ENCODE measurements at regions not wholly inside any gene's neighbourhood (a gene's known extent, or its start where the extent isn't known, plus 50 kb on each side); places are given as distances from the start of the nearest gene placed in this dataset.

- Histone ChIP-seq H2BK15ac (ENCODE audit: low read length) (no peak overlapping the region), H4K8ac (ENCODE audit: low read depth, low read length) (no peak overlapping the region), H2AK5ac (ENCODE audit: low read depth, low read length) (no peak overlapping the region), H3K27ac (replicated peaks; ENCODE audit: low read length) (no peak overlapping the region), H2AFZ (ENCODE audit: low read length) (no peak overlapping the region), H4K91ac (ENCODE audit: low read depth, low read length, poor library complexity) (no peak overlapping the region), H2BK12ac (ENCODE audit: low read length) (no peak overlapping the region), H3K36me3 (replicated peaks in 1 of 2; ENCODE audit: control insufficient read depth in 2 of 2, insufficient read depth in 2 of 2, low read length in 2 of 2) (no peaks in the 10 kb centered on the region), H3K14ac (ENCODE audit: low read length) (no peak overlapping the region), H3K4ac (ENCODE audit: low read length) (no peak overlapping the region), H3K9me3 (replicated peaks in 1 of 2; ENCODE audit: control insufficient read depth in 2 of 2, insufficient read depth in 1 of 2, low read depth in 1 of 2, low read length in 2 of 2) (no peaks in the 10 kb centered on the region), H3K9ac (ENCODE audit: low read depth, low read length, poor library complexity) (no peak overlapping the region), H3K79me1 (ENCODE audit: low read depth, low read length) (no peaks in the 10 kb centered on the region), H3K4me3 (ENCODE audit: low read length in 2 of 2) (no peak overlapping the region), H3K23ac (ENCODE audit: low read depth, low read length, poor library complexity) (no peak overlapping the region), H3K4me1 (ENCODE audit: control insufficient read depth in 2 of 2, insufficient read depth in 1 of 2, low read depth in 1 of 2, low read length in 2 of 2) (peaks cover 0 to 2% of the 10 kb centered on the region in 2 donors), H3K4me2 (ENCODE audit: insufficient read depth, low read length, poor library complexity, severe bottlenecking) (no peak overlapping the region), H3K18ac (ENCODE audit: low read length) (no peak overlapping the region), H2BK120ac (ENCODE audit: low read depth, low read length) (no peak overlapping the region), H2BK5ac (ENCODE audit: low read length) (no peak overlapping the region), H3K27me3 (ENCODE audit: control insufficient read depth in 3 of 3, insufficient read depth in 3 of 3, low read depth in 1 of 3, low read length in 3 of 3) (no peaks in the 10 kb centered on the region)
- WGBS, 2 donors (ENCODE audit: extremely low coverage in 2 of 2, insufficient read length in 2 of 2, insufficient replicate concordance in 1 of 2) = no CpG with 5 or more reads among the region's 1 CpG
- no peak for DNase-seq (ENCODE audit: low spot score)
Measured at GRCh38 chr10:36761121-36761520, 364.3 kb upstream of the ANKRD30A start.

- H3K36me3 ChIP-seq (replicated peaks in 1 of 2; ENCODE audit: control insufficient read depth in 2 of 2, insufficient read depth in 2 of 2, low read length in 2 of 2) = no peaks in the 10 kb centered on the region
- no peak overlapping the region for H2BK12ac ChIP-seq (ENCODE audit: low read length)
- no peak overlapping the region for H2BK15ac ChIP-seq (ENCODE audit: low read length)
- no peak overlapping the region for H4K91ac ChIP-seq (ENCODE audit: low read depth, low read length, poor library complexity)
- H3K27me3 ChIP-seq (ENCODE audit: control insufficient read depth in 3 of 3, insufficient read depth in 3 of 3, low read depth in 1 of 3, low read length in 3 of 3) = no peaks in the 10 kb centered on the region
- H3K79me1 ChIP-seq (ENCODE audit: low read depth, low read length) = no peaks in the 10 kb centered on the region
- H2AK5ac ChIP-seq (ENCODE audit: low read depth, low read length) = no peak overlapping the region
- no peaks in the 10 kb centered on the region for H3K4me1 ChIP-seq (ENCODE audit: control insufficient read depth in 2 of 2, insufficient read depth in 1 of 2, low read depth in 1 of 2, low read length in 2 of 2)
- H3K18ac ChIP-seq (ENCODE audit: low read length) = no peak overlapping the region
- no peak for DNase-seq (ENCODE audit: low spot score)
- WGBS, 2 donors (ENCODE audit: extremely low coverage in 2 of 2, insufficient read length in 2 of 2, insufficient replicate concordance in 1 of 2) = no CpG with 5 or more reads among the region's 3 CpGs
- no peak overlapping the region for H2AFZ ChIP-seq (ENCODE audit: low read length)
- no peak overlapping the region for H3K14ac ChIP-seq (ENCODE audit: low read length)
- H3K9me3 ChIP-seq (replicated peaks in 1 of 2; ENCODE audit: control insufficient read depth in 2 of 2, insufficient read depth in 1 of 2, low read depth in 1 of 2, low read length in 2 of 2) = no peaks in the 10 kb centered on the region
- H3K23ac ChIP-seq (ENCODE audit: low read depth, low read length, poor library complexity) = no peak overlapping the region
- H4K8ac ChIP-seq (ENCODE audit: low read depth, low read length) = no peak overlapping the region
- no peak overlapping the region for H3K9ac ChIP-seq (ENCODE audit: low read depth, low read length, poor library complexity)
- H3K27ac ChIP-seq (replicated peaks; ENCODE audit: low read length) = no peak overlapping the region
- H2BK5ac ChIP-seq (ENCODE audit: low read length) = no peak overlapping the region
- H3K4me3 ChIP-seq (ENCODE audit: low read length in 2 of 2) = no peak overlapping the region
- no peak overlapping the region for H2BK120ac ChIP-seq (ENCODE audit: low read depth, low read length)
- no peak overlapping the region for H3K4me2 ChIP-seq (ENCODE audit: insufficient read depth, low read length, poor library complexity, severe bottlenecking)
- no peak overlapping the region for H3K4ac ChIP-seq (ENCODE audit: low read length)
Measured at GRCh38 chr10:36759141-36759805, 366.1 kb upstream of the ANKRD30A start.

- Histone ChIP-seq H2BK12ac (ENCODE audit: low read length) (no peak overlapping the region), H3K23ac (ENCODE audit: low read depth, low read length, poor library complexity) (no peak overlapping the region), H2BK120ac (ENCODE audit: low read depth, low read length) (no peak overlapping the region), H3K4ac (ENCODE audit: low read length) (no peak overlapping the region), H3K79me1 (ENCODE audit: low read depth, low read length) (no peaks in the 10 kb centered on the region), H2BK5ac (ENCODE audit: low read length) (no peak overlapping the region), H3K36me3 (replicated peaks in 1 of 2; ENCODE audit: control insufficient read depth in 2 of 2, insufficient read depth in 2 of 2, low read length in 2 of 2) (no peaks in the 10 kb centered on the region), H4K8ac (ENCODE audit: low read depth, low read length) (no peak overlapping the region), H3K18ac (ENCODE audit: low read length) (no peak overlapping the region), H3K4me2 (ENCODE audit: insufficient read depth, low read length, poor library complexity, severe bottlenecking) (no peak overlapping the region), H3K27ac (replicated peaks; ENCODE audit: low read length) (no peak overlapping the region), H3K4me1 (ENCODE audit: control insufficient read depth in 2 of 2, insufficient read depth in 1 of 2, low read depth in 1 of 2, low read length in 2 of 2) (no peaks in the 10 kb centered on the region), H2AFZ (ENCODE audit: low read length) (no peak overlapping the region), H3K27me3 (ENCODE audit: control insufficient read depth in 3 of 3, insufficient read depth in 3 of 3, low read depth in 1 of 3, low read length in 3 of 3) (no peaks in the 10 kb centered on the region), H3K14ac (ENCODE audit: low read length) (no peak overlapping the region), H3K9ac (ENCODE audit: low read depth, low read length, poor library complexity) (no peak overlapping the region), H3K9me3 (replicated peaks in 1 of 2; ENCODE audit: control insufficient read depth in 2 of 2, insufficient read depth in 1 of 2, low read depth in 1 of 2, low read length in 2 of 2) (peaks cover 0 to 3% of the 10 kb centered on the region in 2 donors), H4K91ac (ENCODE audit: low read depth, low read length, poor library complexity) (no peak overlapping the region), H2BK15ac (ENCODE audit: low read length) (no peak overlapping the region), H2AK5ac (ENCODE audit: low read depth, low read length) (peak overlapping the region; percentile 68), H3K4me3 (ENCODE audit: low read length in 2 of 2) (no peak overlapping the region)
- no peak for DNase-seq (ENCODE audit: low spot score)
- WGBS, 2 donors (ENCODE audit: extremely low coverage in 2 of 2, insufficient read length in 2 of 2, insufficient replicate concordance in 1 of 2) = no CpG with 5 or more reads among the region's 19 CpGs
Measured at GRCh38 chr10:36748128-36748871, 377.1 kb upstream of the ANKRD30A start.

GRCh38 chr10:36739884-36740445, 385.4 kb upstream of the ANKRD30A start:
- Histone ChIP-seq H2BK120ac (ENCODE audit: low read depth, low read length) (no peak overlapping the region), H3K4me1 (ENCODE audit: control insufficient read depth in 2 of 2, insufficient read depth in 1 of 2, low read depth in 1 of 2, low read length in 2 of 2) (no peaks in the 10 kb centered on the region), H2AFZ (ENCODE audit: low read length) (no peak overlapping the region), H4K91ac (ENCODE audit: low read depth, low read length, poor library complexity) (no peak overlapping the region), H3K4me2 (ENCODE audit: insufficient read depth, low read length, poor library complexity, severe bottlenecking) (no peak overlapping the region), H3K27ac (replicated peaks; ENCODE audit: low read length) (no peak overlapping the region), H3K36me3 (replicated peaks in 1 of 2; ENCODE audit: control insufficient read depth in 2 of 2, insufficient read depth in 2 of 2, low read length in 2 of 2) (no peaks in the 10 kb centered on the region), H3K27me3 (ENCODE audit: control insufficient read depth in 3 of 3, insufficient read depth in 3 of 3, low read depth in 1 of 3, low read length in 3 of 3) (no peaks in the 10 kb centered on the region), H3K79me1 (ENCODE audit: low read depth, low read length) (no peaks in the 10 kb centered on the region), H3K14ac (ENCODE audit: low read length) (no peak overlapping the region), H3K23ac (ENCODE audit: low read depth, low read length, poor library complexity) (no peak overlapping the region), H4K8ac (ENCODE audit: low read depth, low read length) (no peak overlapping the region), H3K4ac (ENCODE audit: low read length) (no peak overlapping the region), H3K4me3 (ENCODE audit: low read length in 2 of 2) (no peak overlapping the region), H3K18ac (ENCODE audit: low read length) (no peak overlapping the region), H2BK15ac (ENCODE audit: low read length) (no peak overlapping the region), H2BK12ac (ENCODE audit: low read length) (no peak overlapping the region), H3K9ac (ENCODE audit: low read depth, low read length, poor library complexity) (no peak overlapping the region), H2AK5ac (ENCODE audit: low read depth, low read length) (no peak overlapping the region), H3K9me3 (replicated peaks in 1 of 2; ENCODE audit: control insufficient read depth in 2 of 2, insufficient read depth in 1 of 2, low read depth in 1 of 2, low read length in 2 of 2) (no peaks in the 10 kb centered on the region), H2BK5ac (ENCODE audit: low read length) (no peak overlapping the region)
- no CpG with 5 or more reads among the region's 5 CpGs for WGBS, 2 donors (ENCODE audit: extremely low coverage in 2 of 2, insufficient read length in 2 of 2, insufficient replicate concordance in 1 of 2)
- DNase-seq (ENCODE audit: low spot score) = no peak

Data from neuronal stem cell (in vitro differentiated cells).